CD14-positive monocyte (primary cell): ENCODE measurements at regions not wholly inside any gene's neighbourhood (a gene's known extent, or its start where the extent isn't known, plus 50 kb on each side); places are given as distances from the start of the nearest gene placed in this dataset.

Experiments
- DNase-seq, 3 donors: peaks; one replicate each; pipeline ENCODE4 v3.0.0-alpha.2; 2011 to 2022
- H2AFZ ChIP-seq: 2 replicates; pipeline ENCODE4 v1.6.0; 2012; ENCODE audit warnings: mild to moderate bottlenecking, low read depth, low read length, inconsistent platforms; ENCODE audit not compliant: insufficient read depth, poor library complexity, severe bottlenecking
- H3K27ac ChIP-seq, 2 donors: 1 replicate in 1 of 2; 2 replicates in 1 of 2; pipeline ENCODE4 v1.5.1; 2012 to 2013; ENCODE audit warnings: low read length in 2 of 2, control low read depth in 1 of 2, inconsistent platforms in 1 of 2, low read depth in 1 of 2, mild to moderate bottlenecking in 1 of 2
- H3K27me3 ChIP-seq, 2 donors: one replicate each; pipeline versions ENCODE4 v1.6.0 to v1.6.1; 2011 to 2013; ENCODE audit warnings: low read length in 2 of 2; ENCODE audit not compliant: control insufficient read depth in 2 of 2, insufficient read depth in 2 of 2
- H3K36me3 ChIP-seq, 2 donors: replicated peaks in 1 of 2; 1 replicate in 1 of 2; 2 replicates in 1 of 2; pipeline versions ENCODE4 v1.5.1 to v1.6.1; 2012 to 2013; ENCODE audit warnings: low read length in 2 of 2, control low read depth in 1 of 2, inconsistent platforms in 1 of 2, mild to moderate bottlenecking in 1 of 2; ENCODE audit not compliant: insufficient read depth in 2 of 2, control insufficient read depth in 1 of 2
- H3K4me1 ChIP-seq, 2 donors: 1 replicate in 1 of 2; 2 replicates in 1 of 2; pipeline versions ENCODE4 v1.5.1 to v1.6.1; 2012 to 2013; ENCODE audit warnings: low read length in 2 of 2, control low read depth in 1 of 2, inconsistent platforms in 1 of 2, mild to moderate bottlenecking in 1 of 2, moderate library complexity in 1 of 2; ENCODE audit not compliant: insufficient read depth in 2 of 2, control insufficient read depth in 1 of 2
- H3K4me2 ChIP-seq: replicated peaks from 2 replicates; pipeline ENCODE3; 2012; ENCODE audit warnings: low read length, moderate library complexity, mild to moderate bottlenecking; ENCODE audit not compliant: poor library complexity, severe bottlenecking; ENCODE audit errors: extremely low read depth
- H3K4me3 ChIP-seq, 3 experiments: fragments of 200-600 bp in 1 of 3; sonication (generic) in 1 of 3; replicated peaks in 1 of 3; 1 replicate in 2 of 3; 2 replicates in 1 of 3; pipeline ENCODE4 v1.5.1; 2011 to 2013; ENCODE audit warnings: low read length in 3 of 3, mild to moderate bottlenecking in 3 of 3, control low read depth in 2 of 3, low read depth in 2 of 3, inconsistent platforms in 1 of 3, moderate library complexity in 1 of 3
- H3K79me2 ChIP-seq: 2 replicates; pipeline ENCODE4 v1.6.0; 2012; ENCODE audit warnings: mild to moderate bottlenecking, control low read depth, inconsistent platforms, low read length, moderate library complexity; ENCODE audit not compliant: insufficient read depth
- H3K9ac ChIP-seq: 2 replicates; pipeline ENCODE4 v1.6.0; 2017; ENCODE audit warnings: low read length, mild to moderate bottlenecking; ENCODE audit not compliant: insufficient read depth, poor library complexity, severe bottlenecking
- H3K9me3 ChIP-seq, 2 donors: replicated peaks in 1 of 2; 1 replicate in 1 of 2; 2 replicates in 1 of 2; pipeline versions ENCODE4 v1.5.1 to v1.6.1; 2012 to 2013; ENCODE audit warnings: low read length in 2 of 2, control low read depth in 1 of 2; ENCODE audit not compliant: control insufficient read depth in 1 of 2, insufficient read depth in 1 of 2
- H4K20me1 ChIP-seq: 2 replicates; pipeline ENCODE4 v1.6.0; 2012; ENCODE audit warnings: mild to moderate bottlenecking, low read length, control low read depth, moderate library complexity; ENCODE audit not compliant: insufficient read depth
- H3K27ac Mint-ChIP-seq, 7 donors: one replicate each; pipeline ENCODE4 v1.8.0; 2020; ENCODE audit warnings: mild to moderate bottlenecking in 7 of 7, mixed read lengths in 7 of 7, moderate library complexity in 6 of 7, inconsistent platforms in 2 of 7
- H3K27me3 Mint-ChIP-seq, 3 donors: one replicate each; pipeline ENCODE4 v1.8.0; 2021 to 2022; ENCODE audit warnings: low read depth in 3 of 3, mild to moderate bottlenecking in 3 of 3, mixed read lengths in 3 of 3, moderate library complexity in 3 of 3, inconsistent platforms in 1 of 3
- H3K36me3 Mint-ChIP-seq, 2 donors: one replicate each; pipeline ENCODE4 v1.8.0; 2020; ENCODE audit warnings: mixed read lengths in 2 of 2, inconsistent platforms in 1 of 2, mild to moderate bottlenecking in 1 of 2
- H3K4me1 Mint-ChIP-seq: one replicate; pipeline ENCODE4 v1.8.0; 2020; ENCODE audit warnings: mild to moderate bottlenecking, mixed read lengths
- H3K4me3 Mint-ChIP-seq, 2 donors: one replicate each; pipeline ENCODE4 v1.8.0; 2020; ENCODE audit warnings: mild to moderate bottlenecking in 2 of 2, mixed read lengths in 2 of 2, moderate library complexity in 1 of 2
- H3K9me3 Mint-ChIP-seq, 7 donors: one replicate each; pipeline ENCODE4 v1.8.0; 2020 to 2022; ENCODE audit warnings: mixed read lengths in 7 of 7, mild to moderate bottlenecking in 6 of 7, moderate library complexity in 6 of 7, inconsistent platforms in 2 of 7
- WGBS: methylation state at CpG from one replicate; pipeline ENCODE4 v1.1.5; 2013; ENCODE audit warnings: missing lambda C conversion rate; ENCODE audit not compliant: insufficient coverage; 5-methylcytosine and 5-hydroxymethylcytosine counted together
- intact Hi-C, 2 donors: fragments of 100-400 bp; cut with micrococcal nuclease; formaldehyde crosslinking; loops; one replicate each; pipeline versions ENCODE4 v1.15.0 to v1.15.1; 2023
- TF ChIP-seq, protein P1 (sequence below): fragments of 200-600 bp; IDR thresholded peaks from one replicate; pipeline ENCODE4 v1.8.0; 2022; ENCODE audit warnings: antibody characterized with exemption, mild to moderate bottlenecking

DNA sequence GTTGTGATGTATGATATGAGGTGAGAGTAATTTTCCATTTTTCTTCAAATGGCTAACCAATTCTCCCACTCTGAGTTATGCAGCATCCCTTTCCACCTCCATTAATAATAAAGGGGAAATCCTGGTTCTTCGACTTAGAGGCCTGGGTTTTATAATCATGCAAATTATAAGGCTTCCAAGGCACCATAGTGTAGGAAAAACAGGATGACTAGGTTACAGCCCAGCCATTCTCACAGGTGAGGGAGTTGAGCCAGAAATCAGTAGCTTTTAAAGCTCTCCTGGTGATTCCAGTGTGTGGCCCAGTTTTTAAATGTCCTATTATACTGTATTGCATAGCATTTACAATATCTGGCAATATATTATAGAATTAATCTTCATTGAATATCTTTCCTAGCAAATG is 203.1 kb downstream of the ARHGEF9 start:
- peaks cover 0 to 2% (median 1%) of the 10 kb centered on the region in 3 donors for H3K27me3 Mint-ChIP-seq
- no peak overlapping the region for H3K4me3 Mint-ChIP-seq
- Histone ChIP-seq H3K9ac (no peak overlapping the region), H3K27me3 (no peaks in the 10 kb centered on the region), H3K36me3 (no peaks in the 10 kb centered on the region), H2AFZ (no peak overlapping the region), H3K4me2 (no peak overlapping the region), H3K27ac (no peak overlapping the region), H3K4me1 (no peaks in the 10 kb centered on the region), H4K20me1 (no peaks in the 10 kb centered on the region), H3K9me3 (no peaks in the 10 kb centered on the region), H3K79me2 (no peaks in the 10 kb centered on the region), H3K4me3 (no peak overlapping the region)
- H3K27ac Mint-ChIP-seq: no peak overlapping the region
- H3K4me1 Mint-ChIP-seq: no peaks in the 10 kb centered on the region
- no peaks in the 10 kb centered on the region for H3K36me3 Mint-ChIP-seq
- H3K9me3 Mint-ChIP-seq: peaks cover 0 to 3% (median 2%) of the 10 kb centered on the region in 7 donors
- TF ChIP-seq, protein P1, sequence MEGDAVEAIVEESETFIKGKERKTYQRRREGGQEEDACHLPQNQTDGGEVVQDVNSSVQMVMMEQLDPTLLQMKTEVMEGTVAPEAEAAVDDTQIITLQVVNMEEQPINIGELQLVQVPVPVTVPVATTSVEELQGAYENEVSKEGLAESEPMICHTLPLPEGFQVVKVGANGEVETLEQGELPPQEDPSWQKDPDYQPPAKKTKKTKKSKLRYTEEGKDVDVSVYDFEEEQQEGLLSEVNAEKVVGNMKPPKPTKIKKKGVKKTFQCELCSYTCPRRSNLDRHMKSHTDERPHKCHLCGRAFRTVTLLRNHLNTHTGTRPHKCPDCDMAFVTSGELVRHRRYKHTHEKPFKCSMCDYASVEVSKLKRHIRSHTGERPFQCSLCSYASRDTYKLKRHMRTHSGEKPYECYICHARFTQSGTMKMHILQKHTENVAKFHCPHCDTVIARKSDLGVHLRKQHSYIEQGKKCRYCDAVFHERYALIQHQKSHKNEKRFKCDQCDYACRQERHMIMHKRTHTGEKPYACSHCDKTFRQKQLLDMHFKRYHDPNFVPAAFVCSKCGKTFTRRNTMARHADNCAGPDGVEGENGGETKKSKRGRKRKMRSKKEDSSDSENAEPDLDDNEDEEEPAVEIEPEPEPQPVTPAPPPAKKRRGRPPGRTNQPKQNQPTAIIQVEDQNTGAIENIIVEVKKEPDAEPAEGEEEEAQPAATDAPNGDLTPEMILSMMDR: no peak
- DNase-seq: no peak
- WGBS: no CpG with 5 or more reads among the region's 1 CpG
- intact Hi-C loops: no loop called here

- Histone ChIP-seq H2AFZ (no peak overlapping the region), H3K4me2 (no peak overlapping the region), H3K79me2 (no peaks in the 10 kb centered on the region), H4K20me1 (no peaks in the 10 kb centered on the region), H3K4me3 (no peak overlapping the region), H3K36me3 (no peaks in the 10 kb centered on the region), H3K4me1 (no peaks in the 10 kb centered on the region), H3K27me3 (no peaks in the 10 kb centered on the region), H3K9me3 (no peaks in the 10 kb centered on the region), H3K27ac (no peak overlapping the region), H3K9ac (no peak overlapping the region)
- no peaks in the 10 kb centered on the region for H3K4me1 Mint-ChIP-seq
- H3K27ac Mint-ChIP-seq: no peak overlapping the region
- intact Hi-C loops: no loop called here
- no peaks in the 10 kb centered on the region for H3K36me3 Mint-ChIP-seq
- TF ChIP-seq, protein P1: no peak
- H3K4me3 Mint-ChIP-seq: no peak overlapping the region
- peaks cover 0 to 3% (median 2%) of the 10 kb centered on the region in 7 donors for H3K9me3 Mint-ChIP-seq
- no peak for DNase-seq
- H3K27me3 Mint-ChIP-seq: peaks cover 0 to 1% (median 0%) of the 10 kb centered on the region in 3 donors
- 93% methylated on average over 3 of the region's 5 CpGs for WGBS
Measured at GRCh38 chrX:63581398-63581797, 203.6 kb downstream of the ARHGEF9 start.
